K562 (cell line): ENCODE measurements at regions not wholly inside any gene's neighbourhood (a gene's known extent, or its start where the extent isn't known, plus 50 kb on each side); places are given as distances from the start of the nearest gene placed in this dataset.

Experiments
- ATAC-seq: fragments of 200-7000 bp; cut with Tn5 transposase; 3 replicates; pipeline ENCODE4 v1.9.1; 2020; ENCODE audit warnings: moderate library complexity
- BruUV-seq: library from RNA; stranded (reverse); fragments of 400-500 nt; replicated peaks from 2 replicates; lab custom pipeline; 2021; lab: Mats Ljungman, UMichigan
- CTCF ChIA-PET: fragments of 300-600 bp; formaldehyde crosslinking; extraction: SDS; loops from one replicate; lab custom pipeline; 2021; ENCODE audit warnings: low intra/inter-chr PET ratio; lab: Yijun Ruan, JAX
- POLR2A ChIA-PET: fragments of 300-600, 350-650 bp; sonication (Branson Sonifier 250); formaldehyde crosslinking; extraction: SDS; loops from one replicate; lab custom pipeline; 2021; ENCODE audit warnings: antibody characterized with exemption, inconsistent platforms; lab: Yijun Ruan, JAX
- DNase-seq, 4 experiments: peaks; one replicate each; pipeline versions ENCODE4 v3.0.0 to v3.0.0-alpha.2; 2011 to 2018; ENCODE audit warnings: low spot score in 3 of 4, mixed read lengths in 3 of 4; ENCODE audit errors: extremely low read depth in 1 of 4
- FAIRE-seq: peaks from 2 replicates; lab custom pipeline; 2011; peaks lifted over from hg19 to GRCh38; lab: Jason Lieb, UNC
- H2AFZ ChIP-seq: 2 replicates; pipeline ENCODE4 v1.6.0; 2011; ENCODE audit warnings: low read depth, low read length, control low read depth, inconsistent platforms
- H3K27ac ChIP-seq: fragments of 200-600 bp; 3 replicates; pipeline ENCODE4 v1.8.0; 2011; ENCODE audit warnings: low read depth, mild to moderate bottlenecking, control low read depth, inconsistent platforms, low read length, moderate library complexity, mixed read lengths; ENCODE audit errors: extremely low read depth
- H3K27me3 ChIP-seq, 2 experiments: fragments of 300-600 bp in 1 of 2; 2 replicates in 1 of 2; 3 replicates in 1 of 2; pipeline versions ENCODE4 v1.6.0 to v1.8.0; 2011; ENCODE audit warnings: inconsistent platforms in 2 of 2, low read length in 2 of 2, mild to moderate bottlenecking in 1 of 2, mixed read lengths in 1 of 2, moderate library complexity in 1 of 2; ENCODE audit not compliant: control insufficient read depth in 2 of 2, insufficient read depth in 2 of 2
- H3K36me3 ChIP-seq: fragments of 300-600 bp; 3 replicates; pipeline ENCODE4 v1.8.0; 2011; ENCODE audit warnings: mild to moderate bottlenecking, low read length, inconsistent platforms; ENCODE audit not compliant: control insufficient read depth, insufficient read depth
- H3K4me1 ChIP-seq, 2 experiments: fragments of 200-600 bp in 1 of 2; replicated peaks in 1 of 2; 2 replicates in 1 of 2; 3 replicates in 1 of 2; pipeline versions ENCODE4 v1.5.1 to v1.8.0; 2011; ENCODE audit warnings: inconsistent platforms in 2 of 2, low read length in 2 of 2, mild to moderate bottlenecking in 1 of 2, mixed read lengths in 1 of 2, moderate library complexity in 1 of 2; ENCODE audit not compliant: control insufficient read depth in 2 of 2, insufficient read depth in 2 of 2
- H3K4me2 ChIP-seq: 2 replicates; pipeline ENCODE4 v1.6.1; 2011; ENCODE audit warnings: low read length, control low read depth, inconsistent platforms, mixed read lengths; ENCODE audit not compliant: insufficient read depth
- H3K4me3 ChIP-seq: fragments of 200-600 bp; sonication (generic), shearing (Covaris generic); 2 replicates; pipeline ENCODE4 v1.5.1; 2016; ENCODE audit warnings: control low read depth, inconsistent platforms
- H3K79me2 ChIP-seq: fragments of 200-600 bp; 3 replicates; pipeline ENCODE4 v1.8.0; 2011; ENCODE audit warnings: low read length, inconsistent platforms; ENCODE audit not compliant: control insufficient read depth, insufficient read depth
- H3K9ac ChIP-seq, 2 experiments: 2 replicates each; pipeline versions ENCODE4 v1.6.0 to v1.6.1; 2011; ENCODE audit warnings: low read depth in 2 of 2, low read length in 2 of 2, control low read depth in 1 of 2, inconsistent platforms in 1 of 2, mild to moderate bottlenecking in 1 of 2, mixed read lengths in 1 of 2; ENCODE audit not compliant: insufficient read depth in 1 of 2
- H3K9me1 ChIP-seq: one replicate; pipeline ENCODE4 v1.6.0; 2011; ENCODE audit warnings: inconsistent platforms, mild to moderate bottlenecking, low read length, moderate library complexity; ENCODE audit not compliant: control insufficient read depth, insufficient read depth
- H3K9me3 ChIP-seq: replicated peaks from 2 replicates; pipeline ENCODE4 v1.5.1; 2011; ENCODE audit warnings: low read depth, low read length, inconsistent platforms; ENCODE audit not compliant: control insufficient read depth, insufficient read depth
- H4K20me1 ChIP-seq: replicated peaks from 2 replicates; pipeline ENCODE4 v1.6.1; 2011; ENCODE audit warnings: low read length, inconsistent platforms, mixed read lengths; ENCODE audit not compliant: control insufficient read depth, insufficient read depth
- CCAR2 ChIP-seq: fragments of 200-400 bp; formaldehyde crosslinking; IDR thresholded peaks from 2 replicates; pipeline ENCODE4 v1.6.1; 2017; ENCODE audit warnings: mild to moderate bottlenecking, low read depth, low read length
- GTF2F1 ChIP-seq: IDR thresholded peaks from 2 replicates; pipeline ENCODE4 v1.6.1; 2011; ENCODE audit warnings: low read depth, low read length, improper control_type of control experiment
- HOXB6 ChIP-seq: fragments of 250-450 bp; sonication (Bioruptor Pico); IDR thresholded peaks from 2 replicates; pipeline ENCODE4 v1.5.1; 2022; ENCODE audit warnings: mild to moderate bottlenecking, borderline replicate concordance
- MGA ChIP-seq: fragments of 450-650 bp; IDR thresholded peaks from 2 replicates; pipeline ENCODE4 v1.6.1; 2016; ENCODE audit warnings: mild to moderate bottlenecking, moderate library complexity
- STAT5B ChIP-seq: fragments of 250-450 bp; sonication (Bioruptor Pico); IDR thresholded peaks from 2 replicates; pipeline ENCODE4 v1.8.0; 2021; ENCODE audit warnings: mild to moderate bottlenecking, inconsistent platforms
- TRIM28 ChIP-seq: fragments of 450-650 bp; IDR thresholded peaks from 2 replicates; pipeline ENCODE4 v1.6.1; 2017
- ZNF436 ChIP-seq: fragments of 250-450, 450-650 bp; sonication (Bioruptor Pico); formaldehyde crosslinking; IDR thresholded peaks from 2 replicates; pipeline ENCODE4 v1.7.0; 2020; ENCODE audit warnings: mild to moderate bottlenecking
- ZNF561 ChIP-seq: fragments of 450-650 bp; formaldehyde crosslinking; conservative IDR thresholded peaks from 2 replicates; pipeline ENCODE4 v1.4.0; 2020; ENCODE audit warnings: mild to moderate bottlenecking, moderate library complexity
- WGBS: fragments of 100-300 bp; shearing (Covaris generic); methylation state at CpG from one replicate; pipeline ENCODE4 v1.1.6; 2016; ENCODE audit warnings: low coverage, mixed read lengths; ENCODE audit not compliant: insufficient coverage; ENCODE audit errors: missing lambda C conversion rate; 5-methylcytosine and 5-hydroxymethylcytosine counted together
- in situ Hi-C: fragments of 300-500 bp; cut with MboI; formaldehyde crosslinking; loops from 4 replicates; pipeline ENCODE4 v1.15.0; 2018; ENCODE audit warnings: inconsistent platforms, mixed read lengths
- intact Hi-C: fragments of 100-400 bp; cut with micrococcal nuclease; formaldehyde crosslinking; loops from 2 replicates; pipeline ENCODE4 v1.14.2; 2022
- TF ChIP-seq, protein P1 (sequence below): fragments of 250-450 bp; sonication (Bioruptor Pico); IDR thresholded peaks from 2 replicates; pipeline ENCODE4 v1.5.0; 2020; ENCODE audit warnings: mild to moderate bottlenecking
- TF ChIP-seq, protein P2 (sequence below): fragments of 450-650 bp; IDR thresholded peaks from 2 replicates; pipeline ENCODE4 v1.6.1; 2014; ENCODE audit warnings: low read depth, mild to moderate bottlenecking, moderate library complexity, borderline replicate concordance

DNA sequence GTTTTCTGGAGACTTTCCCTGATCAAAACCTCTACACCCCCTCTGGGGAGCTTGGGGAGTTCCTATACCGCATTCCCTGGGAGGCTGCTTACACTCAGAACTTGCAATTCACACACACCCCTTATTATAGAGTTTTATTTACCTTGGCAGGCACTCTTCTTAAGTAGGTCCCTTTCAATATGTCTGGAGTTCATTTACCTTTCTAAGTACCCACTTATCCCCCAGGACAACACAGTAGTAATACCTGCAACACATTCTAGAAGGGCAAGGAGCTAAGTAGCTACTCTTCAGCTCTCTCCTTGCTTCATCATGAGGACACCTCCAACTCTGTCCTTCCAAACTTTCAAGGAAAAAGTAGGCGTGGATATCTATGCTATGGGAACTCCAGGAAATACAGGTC is 127.8 kb upstream of the ANO3 start:
- BruUV-seq, result no TSS peak
- Histone ChIP-seq H3K79me2 (no peaks in the 10 kb centered on the region), H3K9me1 (no peaks in the 10 kb centered on the region), H3K4me2 (no peak overlapping the region), H3K4me3 (no peak overlapping the region), H3K27ac (no peak overlapping the region), H2AFZ (no peak overlapping the region), H3K4me1 (no peaks in the 10 kb centered on the region), H3K9ac (no peak overlapping the region), H3K9me3 (no peaks in the 10 kb centered on the region; the same call in 1 of the 2 replicates), H3K27me3 (no peaks in the 10 kb centered on the region), H4K20me1 (no peaks in the 10 kb centered on the region), H3K36me3 (no peaks in the 10 kb centered on the region)
- DNase-seq, result no peak
- FAIRE-seq, result no peak
- WGBS, result 0% methylated on average over 2 of the region's 2 CpGs
- no peak for ATAC-seq
- ChIA-PET CTCF (no interaction called here), POLR2A (no interaction called here)
- in situ Hi-C loops (no loop called here), intact Hi-C loops (no loop called here)
- TF ChIP-seq CCAR2, result no peak
- TF ChIP-seq STAT5B, result no peak
- TF ChIP-seq, protein P1, sequence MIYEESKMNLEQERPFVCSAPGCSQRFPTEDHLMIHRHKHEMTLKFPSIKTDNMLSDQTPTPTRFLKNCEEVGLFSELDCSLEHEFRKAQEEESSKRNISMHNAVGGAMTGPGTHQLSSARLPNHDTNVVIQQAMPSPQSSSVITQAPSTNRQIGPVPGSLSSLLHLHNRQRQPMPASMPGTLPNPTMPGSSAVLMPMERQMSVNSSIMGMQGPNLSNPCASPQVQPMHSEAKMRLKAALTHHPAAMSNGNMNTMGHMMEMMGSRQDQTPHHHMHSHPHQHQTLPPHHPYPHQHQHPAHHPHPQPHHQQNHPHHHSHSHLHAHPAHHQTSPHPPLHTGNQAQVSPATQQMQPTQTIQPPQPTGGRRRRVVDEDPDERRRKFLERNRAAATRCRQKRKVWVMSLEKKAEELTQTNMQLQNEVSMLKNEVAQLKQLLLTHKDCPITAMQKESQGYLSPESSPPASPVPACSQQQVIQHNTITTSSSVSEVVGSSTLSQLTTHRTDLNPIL (CRISPR knock-in tag), result no peak
- no peak for TF ChIP-seq ZNF436 (CRISPR knock-in tag)
- TF ChIP-seq ZNF561 (CRISPR knock-in tag), result no peak
- TF ChIP-seq HOXB6 (CRISPR knock-in tag), result no peak
- TF ChIP-seq, protein P2, sequence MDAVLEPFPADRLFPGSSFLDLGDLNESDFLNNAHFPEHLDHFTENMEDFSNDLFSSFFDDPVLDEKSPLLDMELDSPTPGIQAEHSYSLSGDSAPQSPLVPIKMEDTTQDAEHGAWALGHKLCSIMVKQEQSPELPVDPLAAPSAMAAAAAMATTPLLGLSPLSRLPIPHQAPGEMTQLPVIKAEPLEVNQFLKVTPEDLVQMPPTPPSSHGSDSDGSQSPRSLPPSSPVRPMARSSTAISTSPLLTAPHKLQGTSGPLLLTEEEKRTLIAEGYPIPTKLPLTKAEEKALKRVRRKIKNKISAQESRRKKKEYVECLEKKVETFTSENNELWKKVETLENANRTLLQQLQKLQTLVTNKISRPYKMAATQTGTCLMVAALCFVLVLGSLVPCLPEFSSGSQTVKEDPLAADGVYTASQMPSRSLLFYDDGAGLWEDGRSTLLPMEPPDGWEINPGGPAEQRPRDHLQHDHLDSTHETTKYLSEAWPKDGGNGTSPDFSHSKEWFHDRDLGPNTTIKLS, result no peak
- no peak for TF ChIP-seq MGA
- no peak for TF ChIP-seq TRIM28
- no peak for TF ChIP-seq GTF2F1
